ENCODE measurements at regions not wholly inside any gene's neighbourhood (a gene's known extent, or its start where the extent isn't known, plus 50 kb on each side); places are given as distances from the start of the nearest gene placed in this dataset.

GRCh38 chr7:155874010-155874409, 61.7 kb upstream of the SHH start:
- TF ChIP-seq, protein P1, sequence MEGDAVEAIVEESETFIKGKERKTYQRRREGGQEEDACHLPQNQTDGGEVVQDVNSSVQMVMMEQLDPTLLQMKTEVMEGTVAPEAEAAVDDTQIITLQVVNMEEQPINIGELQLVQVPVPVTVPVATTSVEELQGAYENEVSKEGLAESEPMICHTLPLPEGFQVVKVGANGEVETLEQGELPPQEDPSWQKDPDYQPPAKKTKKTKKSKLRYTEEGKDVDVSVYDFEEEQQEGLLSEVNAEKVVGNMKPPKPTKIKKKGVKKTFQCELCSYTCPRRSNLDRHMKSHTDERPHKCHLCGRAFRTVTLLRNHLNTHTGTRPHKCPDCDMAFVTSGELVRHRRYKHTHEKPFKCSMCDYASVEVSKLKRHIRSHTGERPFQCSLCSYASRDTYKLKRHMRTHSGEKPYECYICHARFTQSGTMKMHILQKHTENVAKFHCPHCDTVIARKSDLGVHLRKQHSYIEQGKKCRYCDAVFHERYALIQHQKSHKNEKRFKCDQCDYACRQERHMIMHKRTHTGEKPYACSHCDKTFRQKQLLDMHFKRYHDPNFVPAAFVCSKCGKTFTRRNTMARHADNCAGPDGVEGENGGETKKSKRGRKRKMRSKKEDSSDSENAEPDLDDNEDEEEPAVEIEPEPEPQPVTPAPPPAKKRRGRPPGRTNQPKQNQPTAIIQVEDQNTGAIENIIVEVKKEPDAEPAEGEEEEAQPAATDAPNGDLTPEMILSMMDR (IDR thresholded peaks at IDR 0.05): no peak
- TF ChIP-seq EZH2 (IDR thresholded peaks at IDR 0.05; ENCODE audit: borderline replicate concordance, insufficient read depth, low read depth, low read length, poor library complexity, severe bottlenecking): no peak

All from B cell (primary cell).